A204.1 (cell line): ENCODE measurements at regions not wholly inside any gene's neighbourhood (a gene's known extent, or its start where the extent isn't known, plus 50 kb on each side); places are given as distances from the start of the nearest gene placed in this dataset.
"Not testable (repeated sequence)": the region's sequence is repeated elsewhere in the genome, so short reads cannot be mapped to it uniquely, and the experiment has no call there.

ENCODE experiments used
- FAIRE-seq: peaks from 2 replicates; lab custom pipeline; 2012; peaks lifted over from hg19 to GRCh38; lab: Jason Lieb, UNC

- FAIRE-seq = peak; percentile 83
These were observed 746.6 kb downstream of the UQCRFS1 start for GRCh38 chr19:28466107-28467045.

- no peak for FAIRE-seq
These were observed 747.4 kb downstream of the UQCRFS1 start for GRCh38 chr19:28465371-28466086.

- FAIRE-seq = no peak
These were observed 749.4 kb downstream of the UQCRFS1 start for GRCh38 chr19:28463493-28464053.

- no peak for FAIRE-seq
These were observed 755.3 kb downstream of the UQCRFS1 start for GRCh38 chr19:28457620-28458019.

- no peak for FAIRE-seq
These were observed 756.1 kb downstream of the UQCRFS1 start for GRCh38 chr19:28456708-28457320.

GRCh38 chr19:28456252-28456651 is 756.7 kb downstream of the UQCRFS1 start:
- no peak for FAIRE-seq

GRCh38 chr19:28454083-28454482 is 758.9 kb downstream of the UQCRFS1 start:
- FAIRE-seq = no peak

- FAIRE-seq = no peak
These were observed 759.5 kb downstream of the UQCRFS1 start for GRCh38 chr19:28453420-28453819.

GRCh38 chr19:28449803-28450202 is 763.1 kb downstream of the UQCRFS1 start:
- FAIRE-seq = no peak

- no peak for FAIRE-seq
These were observed 766.4 kb downstream of the UQCRFS1 start for GRCh38 chr19:28446511-28446910.

GRCh38 chr19:28445826-28446225 is 767.1 kb downstream of the UQCRFS1 start:
- no peak for FAIRE-seq

- no peak for FAIRE-seq
These were observed 768.6 kb downstream of the UQCRFS1 start for GRCh38 chr19:28444362-28444761.

GRCh38 chr19:28443361-28443760 is 769.6 kb downstream of the UQCRFS1 start:
- FAIRE-seq = no peak

GRCh38 chr19:28437390-28438346 is 775.3 kb downstream of the UQCRFS1 start:
- no peak for FAIRE-seq

- FAIRE-seq = no peak
These were observed 776.6 kb downstream of the UQCRFS1 start for GRCh38 chr19:28436320-28436719.

- FAIRE-seq = no peak
These were observed 777.2 kb downstream of the UQCRFS1 start for GRCh38 chr19:28435551-28436271.

- not testable (repeated sequence) for FAIRE-seq
These were observed 778.2 kb downstream of the UQCRFS1 start for GRCh38 chr19:28434794-28435193.

GRCh38 chr19:28434365-28434764 is 778.6 kb downstream of the UQCRFS1 start:
- not testable (repeated sequence) for FAIRE-seq

GRCh38 chr19:28433166-28433565 is 779.8 kb downstream of the UQCRFS1 start:
- FAIRE-seq = not testable (repeated sequence)

GRCh38 chr19:28430214-28430613 is 782.7 kb downstream of the UQCRFS1 start:
- FAIRE-seq = no peak

GRCh38 chr19:28429356-28429755 is 783.6 kb downstream of the UQCRFS1 start:
- no peak for FAIRE-seq
